Fibroblast of lung (primary cell): ENCODE measurements at regions not wholly inside any gene's neighbourhood (a gene's known extent, or its start where the extent isn't known, plus 50 kb on each side); places are given as distances from the start of the nearest gene placed in this dataset.
A peak's percentile ranks its signal among the peaks of the same experiment; 100 is the strongest.

ENCODE experiments used
- DNase-seq, 2 donors: peaks; one replicate each; pipeline versions ENCODE4 v3.0.0 to v3.0.0-alpha.2; 2010; ENCODE audit warnings: low read depth in 2 of 2
- H2AFZ ChIP-seq: 2 replicates; pipeline ENCODE4 v1.5.1; 2012; ENCODE audit warnings: low read length, control low read depth, inconsistent platforms
- H3K27ac ChIP-seq: 2 replicates; pipeline ENCODE4 v1.5.1; 2011; ENCODE audit warnings: low read length, control low read depth; ENCODE audit not compliant: insufficient read depth
- H3K27me3 ChIP-seq: 2 replicates; pipeline ENCODE4 v1.5.1; 2011; ENCODE audit warnings: mild to moderate bottlenecking, low read length; ENCODE audit not compliant: control insufficient read depth, insufficient read depth
- H3K36me3 ChIP-seq: 2 replicates; pipeline ENCODE4 v1.5.1; 2011; ENCODE audit warnings: low read length; ENCODE audit not compliant: control insufficient read depth, insufficient read depth
- H3K4me1 ChIP-seq: 2 replicates; pipeline ENCODE4 v1.5.1; 2011; ENCODE audit warnings: low read length; ENCODE audit not compliant: control insufficient read depth, insufficient read depth; ENCODE audit errors: extremely low read depth
- H3K4me2 ChIP-seq: 2 replicates; pipeline ENCODE4 v1.5.1; 2011; ENCODE audit warnings: low read length, control low read depth; ENCODE audit not compliant: insufficient read depth; ENCODE audit errors: extremely low read depth
- H3K4me3 ChIP-seq, 4 experiments: fragments of 200-600 bp in 1 of 4; sonication (generic) in 1 of 4; replicated peaks in 1 of 4; 2 replicates each; pipeline ENCODE4 v1.5.1; 2011 to 2016; ENCODE audit warnings: low read length in 4 of 4, low read depth in 3 of 4, mild to moderate bottlenecking in 3 of 4, control low read depth in 2 of 4, inconsistent platforms in 1 of 4, mixed read lengths in 1 of 4; ENCODE audit not compliant: insufficient read depth in 1 of 4; ENCODE audit errors: control extremely low read depth in 1 of 4
- H3K79me2 ChIP-seq: 2 replicates; pipeline ENCODE4 v1.5.1; 2012; ENCODE audit warnings: mild to moderate bottlenecking, low read length, inconsistent platforms; ENCODE audit not compliant: control insufficient read depth, insufficient read depth
- H3K9ac ChIP-seq: 2 replicates; pipeline ENCODE4 v1.5.1; 2011; ENCODE audit warnings: mild to moderate bottlenecking, low read length, control low read depth; ENCODE audit not compliant: insufficient read depth
- H3K9me3 ChIP-seq: 2 replicates; pipeline ENCODE4 v1.5.1; 2012; ENCODE audit warnings: low read depth, low read length; ENCODE audit not compliant: control insufficient read depth, insufficient read depth
- H4K20me1 ChIP-seq: 2 replicates; pipeline ENCODE4 v1.5.1; 2011; ENCODE audit warnings: low read length; ENCODE audit not compliant: control insufficient read depth, insufficient read depth; ENCODE audit errors: extremely low read depth
- EZH2 ChIP-seq: IDR thresholded peaks from 2 replicates; pipeline ENCODE4 v1.5.1; 2012; ENCODE audit warnings: low read length, control low read depth, mild to moderate bottlenecking; ENCODE audit errors: missing control alignments
- TF ChIP-seq, protein P1 (sequence below), 2 donors: IDR thresholded peaks in 1 of 2; conservative IDR thresholded peaks in 1 of 2; 1 replicate in 1 of 2; 2 replicates in 1 of 2; pipeline ENCODE4 v1.5.1; 2011 to 2012; ENCODE audit warnings: low read length in 2 of 2, control low read depth in 1 of 2, inconsistent platforms in 1 of 2, low read depth in 1 of 2, mild to moderate bottlenecking in 1 of 2

- Histone ChIP-seq H3K79me2 (no peaks in the 10 kb centered on the region), H2AFZ (no peak overlapping the region), H3K9me3 (no peaks in the 10 kb centered on the region), H3K36me3 (no peaks in the 10 kb centered on the region), H3K4me1 (no peaks in the 10 kb centered on the region), H3K4me3 (no peak overlapping the region), H3K9ac (no peak overlapping the region), H3K27me3 (no peaks in the 10 kb centered on the region), H3K4me2 (no peak overlapping the region), H4K20me1 (no peaks in the 10 kb centered on the region), H3K27ac (no peak overlapping the region)
- TF ChIP-seq, protein P1, sequence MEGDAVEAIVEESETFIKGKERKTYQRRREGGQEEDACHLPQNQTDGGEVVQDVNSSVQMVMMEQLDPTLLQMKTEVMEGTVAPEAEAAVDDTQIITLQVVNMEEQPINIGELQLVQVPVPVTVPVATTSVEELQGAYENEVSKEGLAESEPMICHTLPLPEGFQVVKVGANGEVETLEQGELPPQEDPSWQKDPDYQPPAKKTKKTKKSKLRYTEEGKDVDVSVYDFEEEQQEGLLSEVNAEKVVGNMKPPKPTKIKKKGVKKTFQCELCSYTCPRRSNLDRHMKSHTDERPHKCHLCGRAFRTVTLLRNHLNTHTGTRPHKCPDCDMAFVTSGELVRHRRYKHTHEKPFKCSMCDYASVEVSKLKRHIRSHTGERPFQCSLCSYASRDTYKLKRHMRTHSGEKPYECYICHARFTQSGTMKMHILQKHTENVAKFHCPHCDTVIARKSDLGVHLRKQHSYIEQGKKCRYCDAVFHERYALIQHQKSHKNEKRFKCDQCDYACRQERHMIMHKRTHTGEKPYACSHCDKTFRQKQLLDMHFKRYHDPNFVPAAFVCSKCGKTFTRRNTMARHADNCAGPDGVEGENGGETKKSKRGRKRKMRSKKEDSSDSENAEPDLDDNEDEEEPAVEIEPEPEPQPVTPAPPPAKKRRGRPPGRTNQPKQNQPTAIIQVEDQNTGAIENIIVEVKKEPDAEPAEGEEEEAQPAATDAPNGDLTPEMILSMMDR (conservative IDR thresholded peaks at IDR 0.05 in 1 of 2, IDR thresholded peaks at IDR 0.05 in 1 of 2; ENCODE audit: low read depth in 1 of 2, low read length in 2 of 2) = no peak
- TF ChIP-seq EZH2 = no peak
- DNase-seq = peak in 1 of 2 donors; percentile 71
Observed at GRCh38 chr6:98324446-98324845, 509.9 kb upstream of the POU3F2 start.

DNA sequence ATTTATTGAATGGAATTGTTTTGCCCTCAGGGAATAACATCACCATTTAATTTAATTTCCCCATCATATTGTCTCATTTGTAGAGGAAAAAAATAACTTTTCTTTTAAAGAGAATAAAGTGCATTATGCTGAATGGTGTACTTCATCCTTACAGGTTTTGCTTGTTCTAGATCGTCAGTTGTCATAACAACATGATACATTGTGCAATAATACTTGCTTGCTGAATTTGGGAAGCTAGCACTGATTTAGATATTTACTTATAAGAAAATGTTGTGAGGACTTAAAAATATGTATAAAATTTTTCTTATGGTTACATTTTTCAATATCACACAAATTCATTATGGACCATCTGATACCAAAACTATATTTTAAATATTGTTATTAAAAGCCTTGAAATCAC lies 509.0 kb upstream of the POU3F2 start:
- H3K4me2 ChIP-seq = no peak overlapping the region
- no peak overlapping the region for H3K4me3 ChIP-seq
- DNase-seq = no peak
- no peaks in the 10 kb centered on the region for H3K9me3 ChIP-seq
- H2AFZ ChIP-seq = no peak overlapping the region
- H3K27me3 ChIP-seq = no peaks in the 10 kb centered on the region
- H4K20me1 ChIP-seq = no peaks in the 10 kb centered on the region
- no peaks in the 10 kb centered on the region for H3K4me1 ChIP-seq
- H3K36me3 ChIP-seq = no peaks in the 10 kb centered on the region
- H3K9ac ChIP-seq = no peak overlapping the region
- no peaks in the 10 kb centered on the region for H3K79me2 ChIP-seq
- TF ChIP-seq, protein P1 (conservative IDR thresholded peaks at IDR 0.05 in 1 of 2, IDR thresholded peaks at IDR 0.05 in 1 of 2; ENCODE audit: low read depth in 1 of 2, low read length in 2 of 2) = no peak
- H3K27ac ChIP-seq = no peak overlapping the region

DNA sequence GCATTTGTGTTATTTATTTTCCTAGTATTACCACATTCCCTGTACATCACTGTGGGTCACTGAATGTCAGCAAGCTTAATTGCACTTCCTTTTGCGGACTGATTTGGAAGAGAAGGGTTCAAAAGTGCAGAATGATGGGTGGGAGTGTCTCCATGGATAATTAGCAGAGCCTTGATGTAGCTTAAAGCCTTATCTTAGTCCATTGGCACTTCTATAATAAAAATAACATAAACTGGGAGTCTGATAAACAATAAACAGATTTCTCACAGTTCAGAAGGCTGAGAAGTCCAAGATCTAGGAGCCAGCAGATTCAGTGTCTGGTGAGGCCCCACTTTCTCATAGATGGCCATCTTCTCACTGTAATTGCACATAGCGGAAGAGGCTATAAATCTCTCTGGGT lies 501.1 kb upstream of the POU3F2 start:
- H2AFZ ChIP-seq = no peak overlapping the region
- H3K4me2 ChIP-seq = no peak overlapping the region
- no peaks in the 10 kb centered on the region for H3K79me2 ChIP-seq

More for the DNA sequence above, 501.1 kb upstream of the POU3F2 start:
- H3K27me3 ChIP-seq = no peaks in the 10 kb centered on the region
- H3K9me3 ChIP-seq = no peaks in the 10 kb centered on the region
- no peak overlapping the region for H3K9ac ChIP-seq
- no peak overlapping the region for H3K4me3 ChIP-seq
- DNase-seq = no peak
- no peaks in the 10 kb centered on the region for H3K36me3 ChIP-seq
- no peak overlapping the region for H3K27ac ChIP-seq
- H4K20me1 ChIP-seq = no peaks in the 10 kb centered on the region
- no peaks in the 10 kb centered on the region for H3K4me1 ChIP-seq
- TF ChIP-seq EZH2 = no peak
- TF ChIP-seq, protein P1 (conservative IDR thresholded peaks at IDR 0.05 in 1 of 2, IDR thresholded peaks at IDR 0.05 in 1 of 2; ENCODE audit: low read depth in 1 of 2, low read length in 2 of 2) = no peak
